T-cell (primary cell): ENCODE measurements at regions not wholly inside any gene's neighbourhood (a gene's known extent, or its start where the extent isn't known, plus 50 kb on each side); places are given as distances from the start of the nearest gene placed in this dataset.

Experiments used
- ATAC-seq, 4 experiments: fragments of 200-7000 bp in 3 of 4; fragments of 150-1000 bp in 1 of 4; cut with Tn5 transposase; replicated peaks in 1 of 4; 1 replicate in 3 of 4; 2 replicates in 1 of 4; pipeline ENCODE4 v1.10.0; 2021; ENCODE audit warnings: moderate library complexity in 3 of 4, mild to moderate bottlenecking in 2 of 4, moderate number of reproducible peaks in 1 of 4
- CTCF ChIA-PET, 2 donors: fragments of 300-600 bp; sonication (Branson Sonifier 250); formaldehyde crosslinking; loops; one replicate each; lab custom pipeline; 2022; ENCODE audit warnings: antibody characterized with exemption in 2 of 2; lab: Charles Lee
- POLR2A ChIA-PET, 2 donors: fragments of 300-600 bp; sonication (Branson Sonifier 250); formaldehyde crosslinking; loops; one replicate each; lab custom pipeline; 2022; ENCODE audit warnings: antibody characterized with exemption in 2 of 2; lab: Charles Lee
- DNase-seq, 35 experiments: peaks; one replicate each; pipeline versions ENCODE4 v3.0.0 to v3.0.0-alpha.2; 2013 to 2023
- H3K27ac ChIP-seq: one replicate; pipeline ENCODE4 v1.5.1; 2013; ENCODE audit warnings: low read length
- H3K27me3 ChIP-seq, 2 experiments: replicated peaks in 1 of 2; 1 replicate in 1 of 2; 2 replicates in 1 of 2; pipeline versions ENCODE4 v1.6.1 to v1.7.0; 2013; ENCODE audit warnings: low read length in 1 of 2, mixed read lengths in 1 of 2; ENCODE audit not compliant: control insufficient read depth in 2 of 2, insufficient read depth in 2 of 2; ENCODE audit errors: extremely low read depth in 1 of 2
- H3K36me3 ChIP-seq, 2 donors: 1 replicate in 1 of 2; 2 replicates in 1 of 2; pipeline versions ENCODE4 v1.6.1 to v1.7.0; 2013; ENCODE audit warnings: low read length in 1 of 2; ENCODE audit not compliant: control insufficient read depth in 2 of 2, insufficient read depth in 1 of 2; ENCODE audit errors: extremely low read depth in 1 of 2
- H3K4me1 ChIP-seq, 2 experiments: 1 replicate in 1 of 2; 2 replicates in 1 of 2; pipeline versions ENCODE4 v1.6.1 to v1.7.0; 2013; ENCODE audit warnings: low read length in 2 of 2, mixed read lengths in 1 of 2; ENCODE audit not compliant: insufficient read depth in 2 of 2, control insufficient read depth in 1 of 2; ENCODE audit errors: extremely low read depth in 1 of 2
- H3K4me3 ChIP-seq, 2 donors: 1 replicate in 1 of 2; 2 replicates in 1 of 2; pipeline versions ENCODE4 v1.5.1 to v1.7.0; 2013; ENCODE audit warnings: mild to moderate bottlenecking in 2 of 2, low read length in 1 of 2, moderate library complexity in 1 of 2; ENCODE audit not compliant: control insufficient read depth in 1 of 2; ENCODE audit errors: extremely low read depth in 1 of 2
- H3K9me3 ChIP-seq: 2 replicates; pipeline ENCODE4 v1.7.0; 2013
- H3K27ac Mint-ChIP-seq, 2 donors: one replicate each; pipeline ENCODE4 v1.8.0; 2020 to 2021; ENCODE audit warnings: mild to moderate bottlenecking in 2 of 2, mixed read lengths in 2 of 2
- H3K27me3 Mint-ChIP-seq, 2 donors: one replicate each; pipeline ENCODE4 v1.8.0; 2021 to 2022; ENCODE audit warnings: mixed read lengths in 2 of 2
- H3K36me3 Mint-ChIP-seq: one replicate; pipeline ENCODE4 v1.8.0; 2021; ENCODE audit warnings: mixed read lengths
- H3K4me1 Mint-ChIP-seq, 3 donors: one replicate each; pipeline ENCODE4 v1.8.0; 2020 to 2022; ENCODE audit warnings: mixed read lengths in 3 of 3, mild to moderate bottlenecking in 1 of 3
- H3K4me3 Mint-ChIP-seq, 3 donors: one replicate each; pipeline ENCODE4 v1.8.0; 2020 to 2022; ENCODE audit warnings: mild to moderate bottlenecking in 3 of 3, mixed read lengths in 3 of 3, moderate library complexity in 3 of 3
- H3K9me3 Mint-ChIP-seq, 3 donors: one replicate each; pipeline ENCODE4 v1.8.0; 2020 to 2022; ENCODE audit warnings: mixed read lengths in 3 of 3
- WGBS: methylation state at CpG from one replicate; pipeline ENCODE4 v1.1.5; 2013; ENCODE audit warnings: missing lambda C conversion rate; ENCODE audit not compliant: insufficient coverage; 5-methylcytosine and 5-hydroxymethylcytosine counted together

GRCh38 chr13:77416666-77417212 is 89.8 kb upstream of the MYCBP2 start:
- H3K27ac ChIP-seq = no peak overlapping the region
- no peaks in the 10 kb centered on the region for H3K4me1 ChIP-seq
- Mint-ChIP-seq H3K27ac (no peak overlapping the region), H3K27me3 (no peaks in the 10 kb centered on the region), H3K36me3 (no peaks in the 10 kb centered on the region), H3K4me1 (peaks cover 0 to 10% (median 0%) of the 10 kb centered on the region in 3 donors), H3K9me3 (peaks cover 0 to 4% (median 0%) of the 10 kb centered on the region in 3 donors), H3K4me3 (no peak overlapping the region)
- no peaks in the 10 kb centered on the region for H3K27me3 ChIP-seq
- CTCF ChIA-PET = interaction anchor here in 1 of 2 donors (1.1 kb wide), 1 partner anchor 86 kb away, joined by 3 read pairs; no protein-coding TSS in a partner anchor
- no peaks in the 10 kb centered on the region for H3K36me3 ChIP-seq
- POLR2A ChIA-PET = interaction anchor here in 1 of 2 donors (0.7 kb wide), 1 partner anchor 133 kb away, joined by 6 read pairs; no protein-coding TSS in a partner anchor
- no peak for ATAC-seq
- H3K4me3 ChIP-seq = no peak overlapping the region
- H3K9me3 ChIP-seq = no peaks in the 10 kb centered on the region
- WGBS = no CpG with 5 or more reads among the region's 6 CpGs
- no peak for DNase-seq

DNA sequence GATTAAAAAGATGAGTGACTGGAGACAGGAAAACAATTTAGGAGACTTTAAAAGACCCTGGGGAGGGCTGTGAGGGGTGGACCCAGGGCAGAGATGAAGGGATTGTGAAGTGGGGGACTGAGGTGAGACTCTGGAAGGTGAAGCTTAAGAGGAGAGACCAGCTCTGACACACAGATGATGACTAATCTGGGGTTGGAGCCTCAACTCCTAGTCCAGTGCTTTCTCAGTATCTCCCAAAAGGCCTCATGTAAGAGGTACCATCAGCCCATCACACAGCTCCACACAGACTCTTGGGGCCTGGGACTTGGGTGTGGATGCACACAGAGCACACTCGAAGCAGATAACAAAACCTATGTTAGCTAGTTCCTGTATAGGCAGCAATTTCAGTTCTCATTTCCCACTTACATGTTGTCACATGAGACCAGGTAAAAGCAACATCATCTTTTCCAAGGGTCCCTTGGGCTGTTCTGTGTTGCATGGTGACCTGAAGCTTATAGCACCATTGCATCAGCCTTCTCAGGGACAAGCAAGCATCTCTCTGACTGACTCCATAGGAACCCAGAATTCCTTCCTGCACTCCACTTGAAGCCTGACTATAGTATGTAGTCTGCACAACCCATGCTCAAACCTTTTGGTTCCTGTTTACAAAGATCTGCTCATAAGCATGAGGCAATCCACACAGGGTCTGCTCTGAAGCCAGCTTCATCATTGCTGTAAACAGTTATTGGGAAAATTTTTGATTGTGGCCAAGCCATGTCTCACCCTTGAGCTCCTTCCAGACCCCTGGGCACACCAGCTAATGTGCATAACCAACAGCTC is 88.6 kb upstream of the MYCBP2 start:
- CTCF ChIA-PET = interaction anchor here in 1 of 2 donors (0.6 kb wide), 1 partner anchor 123 kb away, joined by 3 read pairs; no protein-coding TSS in a partner anchor
- H3K27ac Mint-ChIP-seq = no peak overlapping the region
- H3K27me3 Mint-ChIP-seq = no peaks in the 10 kb centered on the region

DNA sequence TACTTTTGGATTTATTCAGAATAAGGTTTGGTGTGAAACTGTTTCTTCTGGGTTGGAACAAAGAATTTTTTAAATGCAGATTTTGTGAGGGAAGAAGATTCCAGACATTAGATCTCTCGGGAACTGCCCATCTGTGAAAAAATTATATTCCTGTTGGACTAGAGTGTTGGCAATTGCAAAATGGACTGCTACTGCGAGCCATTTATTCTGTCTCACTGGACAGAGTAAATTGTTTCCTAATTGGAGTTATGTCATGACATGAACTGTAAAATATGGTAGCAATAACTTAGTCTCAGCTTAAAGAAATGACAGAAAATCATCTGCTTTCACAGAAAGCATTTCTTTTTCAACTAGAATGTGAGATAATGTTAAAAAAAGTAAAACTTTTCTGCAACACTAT is 86.0 kb upstream of the MYCBP2 start:
- Histone ChIP-seq H3K4me3 (no peak overlapping the region), H3K36me3 (no peaks in the 10 kb centered on the region), H3K27ac (no peak overlapping the region), H3K27me3 (no peaks in the 10 kb centered on the region), H3K9me3 (no peaks in the 10 kb centered on the region), H3K4me1 (no peaks in the 10 kb centered on the region)
- no peak for DNase-seq
- 92% methylated on average over 2 of the region's 2 CpGs for WGBS
- Mint-ChIP-seq H3K4me3 (no peak overlapping the region), H3K9me3 (no peaks in the 10 kb centered on the region), H3K4me1 (peaks cover 0 to 10% (median 5%) of the 10 kb centered on the region in 3 donors), H3K36me3 (no peaks in the 10 kb centered on the region), H3K27ac (no peak overlapping the region), H3K27me3 (no peaks in the 10 kb centered on the region)
- ChIA-PET POLR2A (no interaction called here), CTCF (no interaction called here)
- ATAC-seq = no peak

More for the DNA sequence above, 88.6 kb upstream of the MYCBP2 start:
- H3K36me3 Mint-ChIP-seq = no peaks in the 10 kb centered on the region
- no peak for ATAC-seq
- peaks cover 0 to 10% (median 0%) of the 10 kb centered on the region in 3 donors for H3K4me1 Mint-ChIP-seq
- peaks cover 0 to 4% (median 0%) of the 10 kb centered on the region in 3 donors for H3K9me3 Mint-ChIP-seq
- Histone ChIP-seq H3K4me3 (no peak overlapping the region), H3K36me3 (no peaks in the 10 kb centered on the region), H3K27me3 (no peaks in the 10 kb centered on the region), H3K9me3 (no peaks in the 10 kb centered on the region), H3K4me1 (no peaks in the 10 kb centered on the region), H3K27ac (no peak overlapping the region)
- POLR2A ChIA-PET = no interaction called here
- no peak overlapping the region for H3K4me3 Mint-ChIP-seq
- no peak for DNase-seq
- 60% methylated on average over 1 of the region's 1 CpG for WGBS

DNA sequence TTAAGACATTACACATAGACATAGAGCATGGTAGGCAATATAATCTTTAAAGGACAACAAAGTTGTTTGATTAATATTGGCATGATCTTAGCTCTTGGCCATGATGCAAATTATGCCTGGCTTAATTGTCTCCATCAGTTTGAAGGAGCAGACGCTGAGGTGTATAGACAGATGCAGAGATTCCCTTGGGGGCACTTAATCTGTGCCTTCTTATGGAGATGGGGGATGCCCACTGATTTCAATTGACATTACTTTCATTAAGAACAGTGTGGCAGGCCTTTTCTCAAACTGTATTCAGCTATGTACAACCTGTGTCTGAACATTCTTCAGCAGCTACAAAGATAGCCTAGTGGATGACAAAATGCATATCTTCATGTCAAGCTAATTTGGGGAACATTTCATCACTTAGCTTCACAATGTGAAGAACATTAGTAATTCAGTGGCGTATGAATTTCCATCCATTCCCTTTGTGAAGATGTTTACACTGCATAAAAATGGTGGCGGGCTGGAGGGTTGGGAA is 85.3 kb upstream of the MYCBP2 start:
- Histone ChIP-seq H3K27ac (no peak overlapping the region), H3K27me3 (no peaks in the 10 kb centered on the region), H3K36me3 (no peaks in the 10 kb centered on the region), H3K9me3 (no peaks in the 10 kb centered on the region), H3K4me1 (no peaks in the 10 kb centered on the region), H3K4me3 (no peak overlapping the region)
- Mint-ChIP-seq H3K27me3 (no peaks in the 10 kb centered on the region), H3K27ac (no peak overlapping the region), H3K4me1 (peaks cover 0 to 8% (median 5%) of the 10 kb centered on the region in 3 donors), H3K36me3 (no peaks in the 10 kb centered on the region), H3K4me3 (no peak overlapping the region), H3K9me3 (no peaks in the 10 kb centered on the region)
- DNase-seq = no peak
- ChIA-PET CTCF (no interaction called here), POLR2A (interaction anchor here in 1 of 2 donors (0.6 kb wide), 1 partner anchor 974 kb away, joined by 3 read pairs; no protein-coding TSS in a partner anchor)
- no peak for ATAC-seq
- WGBS = no CpG with 5 or more reads among the region's 3 CpGs

GRCh38 chr13:77409412-77409811 is 82.5 kb upstream of the MYCBP2 start:
- DNase-seq (no peak), ATAC-seq (no peak)
- Histone ChIP-seq H3K4me1 (no peaks in the 10 kb centered on the region), H3K4me3 (no peak overlapping the region), H3K27ac (no peak overlapping the region), H3K27me3 (no peaks in the 10 kb centered on the region), H3K36me3 (no peaks in the 10 kb centered on the region), H3K9me3 (no peaks in the 10 kb centered on the region)
- 100% methylated on average over 1 of the region's 2 CpGs for WGBS
- ChIA-PET CTCF (no interaction called here), POLR2A (no interaction called here)
- Mint-ChIP-seq H3K4me3 (no peak overlapping the region), H3K36me3 (no peaks in the 10 kb centered on the region), H3K9me3 (no peaks in the 10 kb centered on the region), H3K27me3 (no peaks in the 10 kb centered on the region), H3K27ac (no peak overlapping the region), H3K4me1 (peaks cover 0 to 5% (median 0%) of the 10 kb centered on the region in 3 donors)

GRCh38 chr13:77406644-77407440 is 79.9 kb upstream of the MYCBP2 start:
- no peak overlapping the region for H3K27ac Mint-ChIP-seq
- H3K4me1 ChIP-seq = no peaks in the 10 kb centered on the region
- POLR2A ChIA-PET = interaction anchor here in 1 of 2 donors (0.8 kb wide), 1 partner anchor 20 kb away, joined by 3 read pairs; no protein-coding TSS in a partner anchor

More at GRCh38 chr13:77406644-77407440, 79.9 kb upstream of the MYCBP2 start:
- Mint-ChIP-seq H3K4me3 (no peak overlapping the region), H3K27me3 (no peaks in the 10 kb centered on the region), H3K4me1 (peaks cover 0 to 5% (median 0%) of the 10 kb centered on the region in 3 donors), H3K36me3 (no peaks in the 10 kb centered on the region), H3K9me3 (no peaks in the 10 kb centered on the region)
- CTCF ChIA-PET = no interaction called here
- no peak for DNase-seq
- Histone ChIP-seq H3K36me3 (no peaks in the 10 kb centered on the region), H3K4me3 (no peak overlapping the region), H3K9me3 (no peaks in the 10 kb centered on the region), H3K27me3 (no peaks in the 10 kb centered on the region), H3K27ac (no peak overlapping the region)
- 100% methylated on average over 2 of the region's 4 CpGs for WGBS
- ATAC-seq = no peak
